Endodermal cell (in vitro differentiated cells): ENCODE measurements at regions not wholly inside any gene's neighbourhood (a gene's known extent, or its start where the extent isn't known, plus 50 kb on each side); places are given as distances from the start of the nearest gene placed in this dataset.

Experiments used
- DNase-seq: peaks from one replicate; pipeline ENCODE4 v3.0.0-alpha.2; 2017
- H3K27ac ChIP-seq: 2 replicates; pipeline ENCODE4 v1.5.1; 2013; ENCODE audit warnings: mild to moderate bottlenecking, low read depth, low read length, moderate library complexity
- H3K27me3 ChIP-seq: 2 replicates; pipeline ENCODE4 v1.6.1; 2013; ENCODE audit warnings: mild to moderate bottlenecking, low read length, moderate library complexity; ENCODE audit not compliant: insufficient read depth, control insufficient read depth, poor library complexity, severe bottlenecking
- H3K36me3 ChIP-seq: 2 replicates; pipeline ENCODE4 v1.7.0; 2013; ENCODE audit warnings: mild to moderate bottlenecking, low read length, moderate library complexity; ENCODE audit not compliant: control insufficient read depth, insufficient read depth
- H3K4me1 ChIP-seq: one replicate; pipeline ENCODE4 v1.7.0; 2013; ENCODE audit warnings: low read length; ENCODE audit not compliant: control insufficient read depth, insufficient read depth
- H3K4me3 ChIP-seq: 2 replicates; pipeline ENCODE4 v1.5.1; 2013; ENCODE audit warnings: mild to moderate bottlenecking, low read length, moderate library complexity
- H3K9ac ChIP-seq: 2 replicates; pipeline ENCODE4 v1.6.1; 2013; ENCODE audit warnings: mild to moderate bottlenecking, low read length, moderate library complexity; ENCODE audit not compliant: poor library complexity, severe bottlenecking; ENCODE audit errors: extremely low read depth
- H3K9me3 ChIP-seq: 2 replicates; pipeline ENCODE4 v1.6.1; 2013; ENCODE audit warnings: mild to moderate bottlenecking, low read length, moderate library complexity; ENCODE audit not compliant: control insufficient read depth
- H3K27ac Mint-ChIP-seq: 2 replicates; pipeline ENCODE4 v1.8.0; 2020; ENCODE audit warnings: mixed read lengths
- H3K27me3 Mint-ChIP-seq: 2 replicates; pipeline ENCODE4 v1.8.0; 2021; ENCODE audit warnings: mild to moderate bottlenecking, mixed read lengths; ENCODE audit not compliant: insufficient read depth
- H3K36me3 Mint-ChIP-seq: 2 replicates; pipeline ENCODE4 v1.8.0; 2020; ENCODE audit warnings: low read depth, mixed read lengths
- H3K4me1 Mint-ChIP-seq: 2 replicates; pipeline ENCODE4 v1.8.0; 2020; ENCODE audit warnings: mixed read lengths
- H3K4me3 Mint-ChIP-seq: 2 replicates; pipeline ENCODE4 v1.8.0; 2020; ENCODE audit warnings: mild to moderate bottlenecking, moderate library complexity, mixed read lengths
- H3K9me3 Mint-ChIP-seq: 2 replicates; pipeline ENCODE4 v1.8.0; 2020; ENCODE audit warnings: mild to moderate bottlenecking, mixed read lengths
- CTCF ChIP-seq: fragments of 200-600 bp; sonication (generic); conservative IDR thresholded peaks from 2 replicates; pipeline ENCODE4 v1.5.0; 2021; ENCODE audit warnings: antibody characterized with exemption, mild to moderate bottlenecking
- WGBS, 2 experiments: methylation state at CpG; one replicate each; pipeline versions ENCODE4 v1.1.5 to v1.1.7; 2013; ENCODE audit warnings: missing lambda C conversion rate in 2 of 2, mixed read lengths in 1 of 2; ENCODE audit not compliant: insufficient coverage in 1 of 2, insufficient read length in 1 of 2; 5-methylcytosine and 5-hydroxymethylcytosine counted together

- peaks cover 5% of the 10 kb centered on the region for H3K4me1 Mint-ChIP-seq
- no peak overlapping the region for H3K9ac ChIP-seq
- H3K4me1 ChIP-seq = no peaks in the 10 kb centered on the region
- peaks cover 6% of the 10 kb centered on the region for H3K27me3 Mint-ChIP-seq
- H3K9me3 ChIP-seq = no peaks in the 10 kb centered on the region
- H3K36me3 ChIP-seq = no peaks in the 10 kb centered on the region
- H3K27ac ChIP-seq = no peak overlapping the region
- H3K27ac Mint-ChIP-seq = no peak overlapping the region
- H3K4me3 Mint-ChIP-seq = no peak overlapping the region
- H3K27me3 ChIP-seq = no peaks in the 10 kb centered on the region
- TF ChIP-seq CTCF = no peak
- H3K9me3 Mint-ChIP-seq = no peaks in the 10 kb centered on the region
- H3K4me3 ChIP-seq = no peak overlapping the region
- no peaks in the 10 kb centered on the region for H3K36me3 Mint-ChIP-seq
- no peak for DNase-seq
- WGBS, 2 experiments = 87 to 88% methylated on average over 2 to 4 of the region's 4 CpGs
Observed at GRCh38 chr1:91170571-91170970, 148.7 kb upstream of the ZNF644 start.

- TF ChIP-seq CTCF = peak; percentile 97
- no peaks in the 10 kb centered on the region for H3K27me3 ChIP-seq
- peaks cover 9% of the 10 kb centered on the region for H3K4me1 ChIP-seq
- Mint-ChIP-seq H3K4me1 (peaks cover 28% of the 10 kb centered on the region), H3K27me3 (peaks cover 3% of the 10 kb centered on the region), H3K27ac (no peak overlapping the region), H3K4me3 (no peak overlapping the region), H3K9me3 (no peaks in the 10 kb centered on the region), H3K36me3 (no peaks in the 10 kb centered on the region)
- no peak overlapping the region for H3K9ac ChIP-seq
- H3K27ac ChIP-seq = no peak overlapping the region
- H3K4me3 ChIP-seq = no peak overlapping the region
- H3K36me3 ChIP-seq = no peaks in the 10 kb centered on the region
- DNase-seq = peak; percentile 82
- 0 to 12% methylated on average over 3 to 6 of the region's 6 CpGs for WGBS, 2 experiments
- H3K9me3 ChIP-seq = no peaks in the 10 kb centered on the region
Observed at GRCh38 chr1:91166106-91166712, 144.4 kb upstream of the ZNF644 start.

- Mint-ChIP-seq H3K27ac (peak overlapping the region; percentile 85), H3K27me3 (peaks cover 3% of the 10 kb centered on the region), H3K9me3 (no peaks in the 10 kb centered on the region), H3K36me3 (no peaks in the 10 kb centered on the region), H3K4me3 (no peak overlapping the region), H3K4me1 (peaks cover 29% of the 10 kb centered on the region)
- WGBS, 2 experiments = 43 to 56% methylated on average over 10 to 14 of the region's 14 CpGs
- H3K9me3 ChIP-seq = no peaks in the 10 kb centered on the region
- no peaks in the 10 kb centered on the region for H3K36me3 ChIP-seq
- no peaks in the 10 kb centered on the region for H3K27me3 ChIP-seq
- H3K4me1 ChIP-seq = peaks cover 9% of the 10 kb centered on the region
- peak; percentile 99 for TF ChIP-seq CTCF
- H3K27ac ChIP-seq = no peak overlapping the region
- H3K4me3 ChIP-seq = no peak overlapping the region
- no peak overlapping the region for H3K9ac ChIP-seq
- DNase-seq = peak; percentile 98
Observed at GRCh38 chr1:91165033-91165654, 143.3 kb upstream of the ZNF644 start.
